ENCODE measurements at regions not wholly inside any gene's neighbourhood (a gene's known extent, or its start where the extent isn't known, plus 50 kb on each side); places are given as distances from the start of the nearest gene placed in this dataset.

GRCh38 chr4:134072137-134072536 lies 129.5 kb downstream of the PABPC4L start:
- TF ChIP-seq ZNF274 (IDR thresholded peaks at IDR 0.05; ENCODE audit: low read depth, low read length): no peak
- TF ChIP-seq YY1 (IDR thresholded peaks at IDR 0.05; ENCODE audit: insufficient read depth, insufficient read length): no peak
